GM11168 (cell line): ENCODE measurements at regions not wholly inside any gene's neighbourhood (a gene's known extent, or its start where the extent isn't known, plus 50 kb on each side); places are given as distances from the start of the nearest gene placed in this dataset.

Source experiments
- in situ Hi-C: fragments of 300-500 bp; cut with MboI; formaldehyde crosslinking; loops from one replicate; pipeline ENCODE4 v1.12.0; 2022; ENCODE audit warnings: low sequenced_read_pairs; ENCODE audit not compliant: unreplicated experiment

DNA sequence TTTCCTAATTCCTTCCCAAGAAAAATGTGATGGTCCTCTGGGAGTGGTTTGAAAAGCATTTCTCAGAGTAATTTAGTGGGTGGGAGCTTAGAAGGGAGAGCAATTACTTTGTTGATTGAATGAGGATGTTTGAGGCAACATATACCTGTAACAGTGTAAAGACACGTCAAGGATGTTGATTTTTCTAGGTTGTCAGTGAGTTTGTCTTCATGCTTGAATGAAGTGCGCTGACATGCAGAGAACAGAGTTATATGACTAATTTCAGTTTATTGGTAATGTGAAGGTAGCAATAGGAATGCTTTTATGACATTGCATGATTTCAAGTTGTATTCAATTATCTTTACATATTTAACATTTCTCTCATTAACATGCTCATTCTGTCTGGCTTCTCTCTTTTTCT lies 286.9 kb downstream of the NFKBIZ start:
- in situ Hi-C loops: no loop called here

DNA sequence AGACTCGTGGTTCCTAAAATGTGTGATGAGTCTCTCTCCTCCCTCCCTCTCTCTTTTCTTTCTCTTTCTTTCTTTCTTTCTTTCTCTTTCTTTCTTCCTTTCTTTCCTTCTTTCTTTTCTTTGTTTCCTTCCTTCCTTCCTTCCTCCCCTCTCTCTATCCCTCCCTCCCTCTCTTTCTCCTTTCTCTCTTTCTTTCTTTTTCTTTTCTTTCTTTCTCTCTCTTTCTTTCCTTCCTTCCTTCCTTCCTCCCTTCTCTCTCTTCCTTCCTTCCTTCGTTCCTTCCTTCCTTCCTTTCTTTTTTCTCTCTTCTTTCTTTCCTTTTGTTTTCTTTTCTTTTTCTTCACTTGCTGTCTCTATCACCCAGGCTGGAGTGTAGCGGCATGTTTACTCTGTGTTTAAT lies 290.8 kb downstream of the NFKBIZ start:
- in situ Hi-C loops: no loop called here

DNA sequence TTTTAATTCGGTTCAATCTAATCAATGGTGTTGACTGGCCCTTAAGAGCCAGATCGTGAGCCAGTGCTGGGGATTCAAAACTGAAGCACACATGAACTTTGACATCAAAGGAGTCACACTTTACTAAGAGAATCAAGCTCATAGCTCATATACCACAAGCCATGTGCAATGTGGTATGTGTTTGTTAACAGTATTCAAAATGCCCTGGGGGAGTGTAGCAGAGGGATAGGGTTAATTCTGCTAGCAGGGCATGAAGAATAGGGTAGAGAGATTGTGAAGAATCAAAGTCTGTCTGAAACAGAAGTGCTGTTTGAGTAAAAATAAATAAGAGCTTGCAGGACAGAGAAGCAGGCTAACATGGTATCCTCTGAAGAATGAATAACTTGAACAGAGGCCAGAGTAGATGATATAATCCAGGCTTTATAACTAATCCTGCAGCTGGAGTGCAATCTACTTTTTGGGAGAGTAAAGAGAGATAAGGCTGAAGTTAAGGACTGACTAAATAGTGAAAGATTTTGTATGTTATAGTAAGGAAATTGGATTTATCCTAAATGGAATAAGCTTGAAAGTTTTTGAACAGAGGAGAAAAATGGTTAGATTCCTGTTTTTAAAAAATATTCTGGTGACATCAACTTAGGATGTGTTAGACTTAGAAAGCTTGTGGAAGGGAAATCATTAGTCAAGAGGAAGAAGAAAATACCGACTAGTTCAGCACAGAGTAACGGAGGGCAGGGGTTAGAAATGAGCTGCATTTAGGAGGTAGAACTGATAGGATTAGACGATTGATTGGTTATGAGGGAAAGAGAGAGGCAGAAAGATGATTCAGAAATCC lies 292.0 kb downstream of the NFKBIZ start:
- in situ Hi-C loops: no loop called here

- in situ Hi-C loops: no loop called here
Measured at GRCh38 chr3:102141928-102142239, 292.6 kb downstream of the NFKBIZ start.

GRCh38 chr3:102142379-102143060 lies 292.3 kb upstream of the ZPLD1 start:
- in situ Hi-C loops: no loop called here

DNA sequence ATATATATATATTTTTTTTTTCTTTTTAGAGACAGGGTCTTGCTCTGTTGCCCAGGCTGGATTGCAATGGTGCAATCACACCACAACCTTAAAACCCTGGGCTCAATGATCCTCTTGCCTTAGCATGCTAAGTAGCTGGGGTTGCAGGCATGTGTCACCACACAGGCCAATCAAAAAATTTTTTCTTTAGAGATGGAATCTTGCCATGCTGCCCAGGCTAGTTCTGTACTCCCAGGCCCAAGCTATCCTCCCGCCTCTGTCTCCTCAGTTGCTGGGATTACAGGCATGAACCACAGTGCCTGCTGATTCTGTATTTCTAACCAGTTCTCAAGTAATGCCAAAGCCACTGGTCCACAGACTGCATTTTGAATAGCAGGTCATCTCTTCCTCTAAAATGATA lies 291.3 kb upstream of the ZPLD1 start:
- in situ Hi-C loops: no loop called here

DNA sequence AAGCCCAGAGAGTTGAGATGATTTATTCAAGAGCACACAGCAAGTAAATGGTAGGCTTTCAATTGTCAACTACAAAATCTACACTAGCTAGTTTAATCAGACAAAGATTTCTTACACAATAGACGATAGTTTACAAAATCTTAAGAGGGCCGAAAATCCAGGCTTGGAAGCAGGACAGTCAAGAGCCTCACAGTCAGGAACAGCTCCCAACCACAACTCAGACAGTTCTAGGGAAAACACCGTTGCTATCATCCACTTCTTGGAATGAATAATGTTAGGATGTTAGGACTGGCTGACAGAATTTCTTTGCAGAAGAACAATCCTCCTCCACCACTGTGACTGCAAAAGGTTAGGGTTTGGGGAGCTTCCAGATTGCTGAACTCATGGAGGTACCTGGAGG lies 290.8 kb upstream of the ZPLD1 start:
- in situ Hi-C loops: no loop called here

DNA sequence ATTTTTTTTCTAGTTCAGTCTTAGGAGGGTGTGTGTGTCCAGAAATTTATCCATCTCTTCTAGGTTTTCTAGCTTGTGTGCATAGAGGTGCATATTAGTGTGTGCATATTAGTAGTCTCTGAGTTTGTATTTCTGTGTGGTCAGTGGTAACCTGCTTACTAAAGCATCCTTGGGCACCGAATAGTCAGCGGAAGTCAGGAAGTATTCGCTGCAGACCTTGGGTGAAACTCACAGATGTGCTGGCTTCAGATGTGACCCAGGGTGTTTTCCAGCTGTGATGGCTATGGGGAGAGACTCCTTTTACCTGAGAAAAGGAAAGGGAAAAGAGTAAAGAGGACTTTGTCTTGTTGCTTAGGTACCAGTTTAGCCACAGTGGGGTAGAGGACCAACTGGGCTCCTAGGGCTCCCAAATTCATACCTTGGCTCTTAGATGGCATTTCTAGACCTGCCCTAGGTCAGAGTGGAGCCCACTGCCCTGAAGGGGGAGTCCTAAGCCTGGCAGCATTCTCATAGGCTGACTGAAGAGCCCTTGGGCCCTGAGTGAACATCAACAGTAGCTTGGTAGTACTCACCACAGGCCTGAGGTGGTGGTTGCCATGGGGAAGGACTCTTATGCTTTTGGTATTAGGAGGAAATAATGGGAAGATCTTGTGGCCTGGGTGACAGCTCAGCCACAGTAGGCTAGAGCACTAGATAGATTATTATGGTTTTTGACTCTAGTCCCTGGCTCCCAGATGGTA lies 286.0 kb upstream of the ZPLD1 start:
- in situ Hi-C loops: no loop called here

DNA sequence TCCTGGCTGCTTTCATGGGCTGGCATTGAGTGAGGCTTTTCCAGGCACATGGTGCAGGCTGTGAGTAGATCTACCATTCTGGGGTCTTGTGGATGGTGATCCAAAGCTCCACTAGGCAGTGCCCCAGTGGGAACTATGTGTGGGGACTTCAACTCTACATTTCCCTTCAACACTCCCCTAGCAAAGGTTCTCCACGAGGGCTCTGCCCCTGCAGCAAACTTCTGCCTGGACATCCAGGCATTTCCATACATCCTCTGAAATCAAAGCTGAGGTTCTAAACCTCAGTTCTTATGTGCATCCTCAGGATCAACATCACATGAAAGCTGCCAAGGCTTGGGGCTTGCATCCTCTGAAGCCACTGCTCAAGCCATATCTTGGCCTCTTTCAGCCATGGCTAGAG lies 282.9 kb upstream of the ZPLD1 start:
- in situ Hi-C loops: no loop called here

DNA sequence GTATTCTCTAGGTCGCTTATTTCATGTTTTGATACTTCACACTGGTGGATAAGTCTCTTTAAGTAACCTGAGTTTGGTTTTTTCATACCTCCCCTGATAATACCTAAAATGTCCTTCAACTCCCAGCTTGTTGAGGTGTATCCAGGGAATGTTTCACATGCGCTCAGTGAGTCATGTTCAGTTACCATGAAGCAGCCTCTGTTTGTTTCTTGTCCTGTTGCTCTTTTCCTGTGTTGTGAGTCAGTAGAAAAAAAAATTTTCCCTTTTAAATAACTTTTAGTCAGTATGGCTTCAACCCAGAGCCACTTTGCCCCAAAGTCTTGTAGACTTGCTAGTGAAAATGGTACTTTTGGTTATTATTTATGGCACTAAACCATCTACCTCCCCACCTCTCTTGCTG lies 278.4 kb upstream of the ZPLD1 start:
- in situ Hi-C loops: no loop called here

DNA sequence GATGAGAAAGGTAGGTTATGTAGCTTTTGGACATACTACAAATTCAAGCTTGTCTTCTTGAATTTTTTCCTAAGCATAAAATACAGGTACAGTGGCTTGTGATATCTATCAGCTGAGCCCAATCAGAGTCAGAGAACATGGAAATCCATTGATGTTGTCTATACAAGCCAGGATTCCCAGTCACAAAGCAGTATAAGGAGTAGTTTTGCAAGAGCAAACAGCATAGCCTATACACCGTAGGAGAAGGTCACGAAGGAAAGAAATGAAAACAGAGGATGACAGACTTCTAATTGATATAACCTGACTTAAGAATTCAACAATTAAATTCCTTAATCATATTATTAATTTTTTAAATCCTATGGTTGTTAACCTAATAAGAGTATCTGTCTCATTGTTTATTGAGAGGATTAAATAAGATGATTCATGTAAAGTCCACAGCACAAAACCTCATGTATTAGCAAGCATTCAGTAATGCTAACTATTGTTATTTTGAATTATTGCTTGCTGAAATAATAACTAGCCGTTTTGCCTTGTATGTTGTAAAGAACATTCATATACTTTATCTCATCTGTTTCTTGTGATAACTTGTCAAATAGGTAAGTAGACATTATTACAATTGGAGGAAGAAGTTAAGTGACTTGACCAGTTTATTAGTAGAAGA lies 276.6 kb upstream of the ZPLD1 start:
- in situ Hi-C loops: no loop called here

DNA sequence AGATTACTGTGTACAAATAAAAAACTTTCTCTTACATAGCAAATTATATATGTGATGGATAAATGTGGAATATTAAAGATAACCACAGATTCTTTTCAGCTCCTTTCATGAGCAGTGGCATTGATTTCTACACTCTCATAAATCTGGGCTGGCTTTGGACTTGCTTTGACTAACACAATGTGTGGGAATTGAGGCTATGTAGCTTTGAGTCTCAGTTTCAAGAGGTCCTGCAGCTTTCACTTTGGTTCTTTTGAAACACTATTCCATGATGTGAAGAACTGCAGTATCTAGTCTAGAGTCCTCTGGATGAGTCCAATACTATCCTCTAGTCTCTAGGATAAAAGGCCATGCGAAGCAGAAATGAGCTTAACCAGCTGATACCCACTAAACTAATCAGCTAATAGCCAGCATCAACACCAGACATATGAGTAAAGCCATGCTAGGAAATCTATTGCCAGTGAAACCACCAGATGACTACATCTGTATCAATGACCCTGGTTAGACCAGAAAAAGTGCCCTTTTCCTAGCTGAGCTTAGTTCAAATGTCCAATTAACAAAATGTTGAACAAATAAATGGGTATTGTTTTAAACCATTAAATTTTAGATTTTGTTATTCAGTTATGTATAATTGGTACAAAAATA lies 274.9 kb upstream of the ZPLD1 start:
- in situ Hi-C loops: no loop called here

DNA sequence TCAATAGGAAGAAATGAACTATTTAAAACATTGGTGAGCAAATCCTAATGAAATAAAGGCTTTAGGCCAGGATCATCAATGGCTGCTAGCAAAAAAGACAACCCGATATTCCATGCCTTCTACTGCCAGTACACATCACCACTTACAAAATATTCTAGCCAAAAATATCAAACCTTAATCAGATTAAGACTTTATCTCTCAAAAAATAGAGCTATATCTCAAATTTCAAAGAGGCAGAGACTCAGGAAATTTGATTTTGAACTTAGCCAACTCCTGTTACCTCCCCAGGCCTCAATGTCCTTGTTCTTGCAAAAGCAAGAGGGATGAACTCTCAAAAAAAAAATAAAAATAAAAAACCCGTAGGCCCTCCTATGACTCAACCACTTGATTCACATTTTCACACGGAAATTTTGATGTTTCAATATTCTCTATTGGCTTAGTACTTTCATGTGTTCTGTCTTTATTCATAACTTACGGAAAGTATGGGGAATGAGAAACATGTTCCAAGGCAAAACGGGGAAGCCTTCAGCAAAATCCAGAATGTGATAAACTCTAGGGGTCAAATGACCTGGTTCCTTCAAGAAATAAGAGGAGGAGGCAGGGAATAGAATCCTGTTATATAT lies 273.3 kb upstream of the ZPLD1 start:
- in situ Hi-C loops: no loop called here

- in situ Hi-C loops: no loop called here
Measured at GRCh38 chr3:102162251-102162650, 272.6 kb upstream of the ZPLD1 start.

DNA sequence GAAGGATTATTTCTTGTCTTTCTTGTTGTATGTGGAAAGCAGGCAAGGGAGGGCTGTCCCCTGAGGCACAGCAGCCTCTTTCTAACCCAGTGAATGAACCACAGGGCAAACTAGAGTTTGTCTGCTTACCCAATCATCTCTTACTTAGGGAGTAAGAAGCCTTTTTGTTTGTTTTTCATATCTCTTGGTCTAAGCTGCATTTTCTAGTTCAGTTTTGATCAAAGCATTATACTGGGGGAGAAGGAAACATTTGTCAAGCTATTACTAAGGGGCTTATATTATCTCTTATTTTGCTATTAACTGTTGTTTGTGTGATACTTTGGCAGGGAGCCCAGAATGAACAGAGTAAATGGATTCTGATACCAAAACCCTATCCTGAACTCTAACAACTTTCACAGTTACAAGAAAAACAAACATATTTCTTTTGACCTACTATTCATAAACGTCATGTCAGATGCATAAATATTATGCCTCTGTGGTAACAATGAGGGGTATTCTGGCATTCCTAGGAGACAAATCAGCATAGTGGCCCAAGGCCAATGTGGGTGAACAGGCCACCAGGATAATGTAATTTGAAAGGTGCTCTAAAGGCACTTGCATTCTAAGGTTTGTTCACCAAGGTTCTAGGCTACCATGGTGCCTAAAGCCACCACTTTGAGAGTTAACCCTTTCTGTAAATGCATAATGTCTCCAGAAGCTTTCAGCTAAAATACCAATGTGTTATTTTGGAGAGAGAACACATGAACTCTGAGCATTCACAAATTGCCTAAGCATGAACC lies 271.6 kb upstream of the ZPLD1 start:
- in situ Hi-C loops: no loop called here

- in situ Hi-C loops: no loop called here
Measured at GRCh38 chr3:102163818-102164154, 271.0 kb upstream of the ZPLD1 start.

GRCh38 chr3:102165367-102165766 lies 269.4 kb upstream of the ZPLD1 start:
- in situ Hi-C loops: no loop called here

DNA sequence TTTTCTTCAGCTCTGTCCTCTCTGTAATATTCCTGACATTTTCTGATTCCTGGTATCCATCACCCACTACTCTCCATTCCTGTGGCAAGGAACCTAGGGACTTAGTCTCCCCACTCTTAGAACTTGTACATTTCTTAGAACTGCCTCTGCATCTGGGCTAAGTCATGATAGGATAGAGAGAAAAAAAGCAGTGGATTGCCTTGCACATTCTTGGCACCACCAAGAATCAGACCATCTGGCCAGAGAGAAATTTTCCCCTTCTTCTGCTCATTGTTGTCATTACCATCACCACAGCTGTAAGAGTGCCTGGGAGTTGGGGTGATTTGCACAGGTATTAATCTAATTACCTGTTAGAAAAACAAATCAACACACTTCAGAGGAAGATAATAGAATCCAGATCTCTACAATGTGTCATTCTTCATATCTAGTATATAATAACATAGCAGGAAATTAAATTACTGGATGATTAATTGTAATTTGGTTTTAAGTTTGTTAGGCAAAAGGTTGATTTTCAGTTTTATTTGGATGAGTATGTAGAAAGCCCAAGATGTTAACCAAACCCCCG lies 264.8 kb upstream of the ZPLD1 start:
- in situ Hi-C loops: no loop called here

DNA sequence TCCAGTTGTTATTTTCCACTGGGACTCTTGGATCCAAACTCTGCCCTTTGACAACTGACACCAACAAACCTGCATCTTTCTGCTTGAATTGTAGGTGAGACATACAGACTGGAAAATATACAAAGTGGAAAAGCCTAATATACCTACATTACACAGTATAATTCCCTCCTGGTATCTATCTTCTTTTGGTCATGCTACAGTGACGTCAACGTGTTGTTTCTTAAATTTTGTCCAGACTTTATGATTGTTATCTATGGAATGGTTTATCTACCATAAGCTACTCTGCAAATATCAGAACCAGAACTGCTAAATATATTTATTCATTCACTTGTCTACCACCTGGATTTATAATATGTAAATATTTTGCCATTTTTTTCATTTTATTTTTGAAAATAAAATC lies 264.3 kb upstream of the ZPLD1 start:
- in situ Hi-C loops: no loop called here
